NOMO-1 (cell line): ENCODE measurements at regions not wholly inside any gene's neighbourhood (a gene's known extent, or its start where the extent isn't known, plus 50 kb on each side); places are given as distances from the start of the nearest gene placed in this dataset.

Experiments used
- DNase-seq, 2 experiments: peaks; one replicate each; lab custom pipeline; 2025; ENCODE audit not compliant: unreplicated experiment in 2 of 2; lab: John Stamatoyannopoulos, UW

DNA sequence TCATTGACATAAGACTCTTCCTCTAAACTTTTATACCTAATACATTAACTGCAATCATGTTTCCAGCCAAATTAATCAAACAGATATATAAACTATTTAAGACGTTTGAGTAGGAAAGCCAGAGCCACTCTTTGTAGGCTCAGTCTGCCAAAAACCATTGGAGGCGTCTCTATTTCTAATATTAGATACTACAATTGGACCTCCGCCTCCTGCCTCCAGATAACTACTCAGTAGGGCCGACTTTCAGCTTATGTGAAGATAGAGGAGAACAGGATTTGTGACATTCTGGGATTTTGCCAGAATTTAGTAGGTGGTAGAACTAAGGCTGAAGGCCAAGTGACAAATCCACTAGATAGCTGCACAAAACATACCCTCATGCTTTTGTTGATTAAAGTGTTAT is 463.0 kb downstream of the CETN3 start:
- DNase-seq, result no peak

DNA sequence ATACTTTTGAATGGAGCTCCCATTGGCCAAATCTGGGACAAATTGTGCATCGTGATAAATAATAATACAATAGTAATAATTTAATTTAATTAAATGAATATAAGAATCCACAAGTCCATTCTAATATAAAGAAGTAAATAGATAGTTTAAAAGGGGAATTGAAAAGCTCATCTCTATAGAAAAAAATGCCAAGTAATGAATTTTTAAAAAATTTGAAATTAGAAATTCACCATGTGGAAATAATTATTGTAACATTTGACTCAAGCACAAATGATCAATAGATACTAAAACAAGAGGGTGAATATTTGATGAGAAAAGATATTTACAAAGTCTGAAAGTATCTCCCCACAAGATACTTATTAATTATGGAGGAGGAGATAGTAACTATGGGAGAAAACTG is 467.4 kb downstream of the CETN3 start:
- DNase-seq, result no peak

DNA sequence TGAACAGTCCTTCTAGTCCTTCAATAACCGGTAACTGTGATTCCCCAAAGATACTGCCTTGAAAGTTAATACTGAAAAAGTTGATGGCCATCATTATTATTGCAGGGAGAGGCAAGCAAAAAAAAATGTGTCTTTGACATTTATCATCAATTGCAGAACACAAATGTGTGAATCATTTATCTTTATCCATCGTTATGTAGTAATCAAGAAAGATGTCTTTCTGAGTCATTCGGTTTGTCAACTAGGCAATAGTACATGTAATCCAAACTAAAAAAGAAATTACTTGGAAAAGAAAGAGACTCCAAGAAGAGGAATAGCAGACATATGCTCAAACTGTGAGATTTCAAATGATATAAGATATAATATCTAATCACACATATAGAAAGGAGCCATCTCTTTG is 473.0 kb downstream of the CETN3 start:
- no peak for DNase-seq

DNA sequence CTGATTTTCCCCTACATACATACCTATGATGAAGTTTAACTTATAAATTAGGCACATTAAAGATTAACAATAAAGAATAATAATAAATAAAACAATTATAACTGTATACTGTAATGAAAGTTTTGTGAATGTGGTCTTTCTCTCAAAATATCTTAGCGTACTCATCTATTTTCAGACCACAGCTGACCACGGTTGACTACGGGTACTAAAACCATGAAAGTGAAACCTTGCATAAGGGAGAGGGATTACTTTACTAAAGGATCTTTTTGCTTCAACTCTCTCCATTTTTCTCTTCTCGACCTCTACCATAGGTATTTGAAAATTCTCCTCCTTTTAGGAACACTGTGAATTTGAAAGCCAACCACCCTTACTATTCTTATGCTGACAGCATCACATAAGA is 475.5 kb downstream of the CETN3 start:
- DNase-seq, result no peak

DNA sequence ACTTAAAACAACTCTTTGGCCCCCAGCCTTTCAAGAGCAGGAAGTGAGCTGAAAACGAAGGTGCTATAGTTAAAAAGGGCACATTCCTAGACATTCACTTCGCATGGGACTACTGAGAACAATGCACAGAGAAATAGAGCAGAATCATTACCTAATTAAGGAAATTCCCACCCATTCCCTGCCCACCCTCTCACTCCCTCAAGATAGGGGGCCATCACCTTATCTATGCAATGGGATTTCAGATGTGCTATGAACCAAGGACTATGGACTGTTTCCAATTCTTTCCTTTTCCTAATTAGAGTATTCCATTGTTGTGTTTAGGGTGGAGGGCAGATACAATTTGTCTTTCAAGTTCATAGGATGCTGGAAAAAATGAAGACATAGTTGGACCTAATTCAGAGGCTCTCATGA is 476.8 kb downstream of the CETN3 start:
- no peak for DNase-seq

DNA sequence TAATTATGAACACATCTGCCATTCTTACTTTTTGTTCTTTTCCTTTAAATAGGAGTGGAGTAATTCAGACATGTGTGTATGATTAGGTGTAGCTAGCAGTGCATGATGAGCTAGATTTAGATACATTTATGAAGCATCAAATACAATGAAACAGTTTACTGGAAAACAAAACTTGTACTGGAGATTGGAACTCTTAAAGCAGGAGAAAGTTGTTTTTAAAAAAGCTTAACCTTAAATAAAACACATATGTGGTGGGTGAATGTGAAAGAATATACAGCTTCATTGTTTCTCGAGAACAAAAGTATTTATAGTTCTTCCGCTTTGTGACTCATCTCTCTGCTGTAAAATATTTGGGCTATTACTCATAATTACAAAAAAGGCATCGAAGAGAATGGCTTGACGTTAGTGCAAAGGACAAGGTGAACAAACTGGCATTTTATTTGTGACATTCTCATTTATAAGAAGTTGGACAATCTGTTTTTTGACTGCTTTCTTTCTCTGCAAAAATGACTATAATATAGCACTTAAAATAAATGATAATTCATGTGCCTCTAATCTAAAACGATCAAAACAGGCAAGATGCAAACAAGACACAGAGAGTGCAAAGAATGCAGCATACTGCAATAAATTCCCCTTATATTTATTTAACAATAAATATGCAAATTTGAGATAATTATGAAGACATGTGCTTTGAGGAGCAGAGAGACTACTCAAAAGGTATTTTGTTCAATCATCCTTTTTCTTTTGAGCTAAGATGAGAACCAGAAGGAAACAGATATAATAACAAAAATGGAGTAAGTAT is 478.8 kb downstream of the CETN3 start:
- peak; percentile 33 to 36 for DNase-seq

DNA sequence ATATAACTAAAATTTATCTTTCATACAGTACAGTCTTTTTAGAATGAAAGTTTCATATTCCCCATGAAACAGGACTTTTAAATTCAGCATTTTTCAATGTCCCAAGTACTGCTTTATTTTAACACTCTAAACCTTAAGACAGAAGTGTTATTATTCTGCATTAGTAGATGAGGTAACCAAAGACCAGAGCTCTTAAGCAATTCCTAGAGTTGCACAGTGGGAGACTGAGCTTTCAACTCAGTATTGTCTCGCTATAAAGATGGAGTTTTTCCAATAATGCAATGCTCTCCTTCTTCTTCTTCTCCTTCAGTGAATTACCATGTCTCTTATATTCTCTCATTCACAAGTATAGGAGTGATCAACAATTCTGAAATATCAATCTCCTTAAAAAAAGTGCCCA is 479.7 kb downstream of the CETN3 start:
- no peak for DNase-seq

DNA sequence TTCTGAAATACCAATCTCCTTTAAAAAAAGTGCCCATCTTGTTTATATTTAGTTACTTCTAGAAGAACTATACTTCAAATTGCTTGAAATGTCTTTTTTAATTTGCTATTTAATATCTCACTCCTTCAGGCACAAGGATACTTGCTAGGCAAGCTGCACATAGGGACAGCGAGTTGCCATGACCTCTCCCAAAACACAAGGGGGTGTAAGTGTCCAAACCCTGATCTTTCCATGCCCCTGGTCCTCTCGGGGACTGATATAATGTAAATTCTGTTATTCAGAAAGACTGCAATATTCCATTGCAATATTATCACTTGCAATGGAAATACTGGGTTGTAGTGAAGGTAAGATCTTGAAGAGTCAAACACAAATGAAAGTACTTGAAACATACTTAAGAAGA is 480.4 kb downstream of the CETN3 start:
- DNase-seq, result no peak

DNA sequence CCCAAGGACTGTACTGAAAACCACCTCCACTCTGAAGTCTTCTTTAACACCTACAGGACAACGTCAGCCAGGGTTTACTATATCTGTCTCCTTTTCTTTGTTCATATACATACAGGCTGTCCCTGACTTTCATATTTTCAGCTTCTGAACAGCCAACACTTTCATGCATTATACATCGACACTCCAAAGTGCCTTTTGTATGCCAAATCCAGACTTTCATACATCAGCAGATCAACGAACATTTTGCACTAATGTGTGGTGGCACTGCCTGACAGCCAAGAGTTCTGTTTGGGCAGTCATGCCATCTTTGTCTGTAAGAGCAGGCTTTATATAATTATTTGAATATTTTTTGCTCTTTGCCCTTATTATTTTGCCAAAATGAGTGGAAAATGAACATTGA is 487.4 kb downstream of the CETN3 start:
- DNase-seq, result no peak

DNA sequence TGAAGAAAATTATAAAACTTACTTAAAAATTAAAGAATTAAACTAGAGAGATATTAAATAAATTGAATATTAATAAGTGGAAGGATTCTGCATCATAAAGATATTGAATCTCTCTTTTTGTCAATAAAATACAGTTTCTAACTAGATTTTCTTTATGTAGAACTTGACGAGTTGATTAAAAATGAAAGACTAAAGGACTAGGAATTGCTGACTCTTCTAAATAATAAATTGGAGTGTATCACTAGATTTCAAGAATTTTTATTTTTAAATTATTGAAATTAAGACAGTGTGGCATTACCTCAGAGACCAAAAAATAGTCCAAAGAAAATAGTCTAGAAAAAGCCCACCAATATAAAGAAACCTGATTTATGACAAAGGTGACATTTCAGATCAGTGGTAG is 492.4 kb downstream of the CETN3 start:
- DNase-seq, result no peak

DNA sequence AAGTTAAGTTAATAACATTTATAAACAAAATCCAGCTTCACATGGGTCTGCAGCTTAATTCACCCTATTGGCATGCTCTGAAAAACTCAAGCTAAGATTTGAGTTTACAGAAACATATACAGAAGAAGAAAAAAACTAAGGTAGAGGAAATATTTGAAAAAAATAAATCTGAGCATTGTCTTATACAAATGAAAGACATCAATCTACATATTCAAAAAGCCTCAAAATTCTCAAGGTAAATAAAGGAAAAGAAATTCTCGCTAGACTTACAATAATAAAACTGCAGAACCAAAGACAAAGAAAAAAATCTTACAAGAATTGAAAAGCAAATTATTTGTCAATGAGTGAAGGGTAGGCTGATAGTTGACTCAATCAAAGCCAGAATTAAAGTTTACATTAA is 493.4 kb downstream of the CETN3 start:
- DNase-seq, result no peak

DNA sequence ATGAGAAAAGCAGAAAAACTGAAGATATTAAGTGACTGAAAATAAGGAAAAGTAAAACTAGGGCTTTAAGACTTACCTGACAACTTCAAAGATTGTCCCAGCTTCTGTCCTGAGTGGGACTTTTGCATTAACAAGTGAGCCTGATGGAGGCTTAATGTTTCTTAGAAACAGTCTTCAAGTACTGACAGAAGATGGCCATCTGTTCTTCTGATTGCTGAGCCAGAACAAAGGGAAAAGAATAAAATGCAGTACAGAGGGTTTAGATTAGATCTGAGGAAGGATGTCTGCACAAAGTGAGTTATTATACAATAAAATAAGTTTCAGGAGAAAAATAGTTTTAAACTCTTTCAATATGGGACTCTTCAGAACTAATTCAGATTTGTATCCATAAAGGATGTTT is 500.7 kb downstream of the CETN3 start:
- no peak for DNase-seq

DNA sequence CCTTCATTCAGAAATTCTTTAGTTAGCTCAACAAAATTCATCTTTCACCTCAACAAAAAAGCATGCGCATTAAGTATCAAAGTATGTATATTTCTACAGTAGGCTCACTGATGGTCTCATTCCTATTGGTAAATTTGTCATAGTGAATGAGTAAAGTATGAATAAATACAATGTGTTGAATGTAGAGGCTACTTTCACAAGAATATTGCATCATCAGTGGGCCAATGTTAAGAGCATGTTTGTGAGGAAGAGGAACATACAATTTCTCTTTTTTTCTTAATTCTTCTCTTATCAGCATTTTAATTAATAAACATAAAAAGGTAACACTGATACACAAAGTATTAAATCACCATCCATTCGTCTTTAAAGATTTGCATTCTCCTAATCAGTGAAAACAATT is 505.1 kb downstream of the CETN3 start:
- DNase-seq, result no peak

DNA sequence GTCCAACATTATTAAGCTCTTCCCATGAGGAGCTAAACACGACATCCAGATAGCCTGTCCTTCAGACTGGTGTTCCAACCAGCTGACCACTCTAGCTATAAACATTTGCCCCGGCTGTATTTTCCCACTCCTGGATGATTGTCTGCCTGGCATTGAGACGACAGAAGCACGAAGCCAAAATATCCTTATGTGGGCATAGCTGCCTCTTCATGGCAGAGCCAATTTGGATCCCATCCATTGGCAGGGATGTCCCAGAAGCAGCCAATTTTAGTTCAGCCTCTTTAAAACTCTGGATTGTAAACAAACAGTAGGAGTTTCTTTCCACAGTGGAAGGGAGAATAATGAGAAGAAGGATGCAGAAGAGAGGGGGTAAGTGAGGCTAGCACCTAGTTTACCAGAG is 507.6 kb downstream of the CETN3 start:
- DNase-seq, result no peak

DNA sequence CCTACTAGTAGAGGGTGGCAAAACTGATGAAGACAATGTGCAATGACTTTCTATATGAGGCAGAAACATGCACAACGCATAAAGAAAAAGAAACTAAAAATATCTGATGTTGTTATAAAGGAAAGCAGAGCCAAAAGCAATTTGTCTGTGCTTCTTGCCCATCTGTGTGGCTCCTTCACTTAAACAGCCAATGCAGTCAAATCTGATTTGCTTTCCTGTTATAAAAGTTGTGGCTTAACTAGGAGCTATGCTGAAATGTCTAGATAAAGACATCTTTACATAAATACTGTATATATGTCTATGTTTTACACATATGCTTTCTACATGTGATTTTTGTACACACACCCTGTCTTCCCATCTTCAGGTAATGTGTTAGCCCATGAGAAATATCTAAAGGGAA is 508.2 kb downstream of the CETN3 start:
- no peak for DNase-seq

DNA sequence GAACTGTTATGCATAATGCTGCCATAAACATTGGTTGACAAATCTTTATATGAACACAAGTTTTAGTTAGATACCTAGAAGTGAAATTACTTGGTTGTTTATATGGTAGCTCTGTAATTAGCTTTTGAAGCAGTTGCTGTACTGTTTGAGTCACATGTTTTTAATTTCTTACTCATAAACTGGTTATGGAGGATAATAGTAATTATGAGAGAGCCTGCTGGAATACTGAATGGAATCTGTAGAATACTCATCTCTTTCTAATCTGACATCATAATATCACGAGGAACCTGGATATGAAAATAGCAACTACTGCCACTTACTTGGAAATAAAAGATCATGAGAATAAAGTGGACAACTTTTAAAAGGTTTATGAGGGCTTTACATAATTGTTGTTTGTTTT is 509.2 kb downstream of the CETN3 start:
- no peak for DNase-seq

DNA sequence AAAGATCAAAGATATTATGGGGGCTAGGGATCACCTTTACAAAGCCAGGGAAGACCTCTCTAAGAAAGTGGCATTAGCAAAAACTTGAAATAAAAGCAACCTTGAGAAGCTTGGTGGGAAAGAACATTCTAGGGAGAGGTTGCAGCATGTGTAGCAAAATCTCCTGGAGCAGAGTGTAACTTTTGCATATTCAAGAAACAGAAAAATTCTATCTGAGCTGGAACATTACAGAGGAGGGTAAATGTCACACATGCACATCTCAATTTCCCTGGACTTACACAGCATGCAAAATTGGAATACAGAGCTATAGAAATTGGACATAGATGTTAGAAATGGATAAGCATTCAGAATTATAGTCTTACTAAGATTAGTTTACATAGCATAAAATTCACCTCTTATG is 510.0 kb downstream of the CETN3 start:
- no peak for DNase-seq

DNA sequence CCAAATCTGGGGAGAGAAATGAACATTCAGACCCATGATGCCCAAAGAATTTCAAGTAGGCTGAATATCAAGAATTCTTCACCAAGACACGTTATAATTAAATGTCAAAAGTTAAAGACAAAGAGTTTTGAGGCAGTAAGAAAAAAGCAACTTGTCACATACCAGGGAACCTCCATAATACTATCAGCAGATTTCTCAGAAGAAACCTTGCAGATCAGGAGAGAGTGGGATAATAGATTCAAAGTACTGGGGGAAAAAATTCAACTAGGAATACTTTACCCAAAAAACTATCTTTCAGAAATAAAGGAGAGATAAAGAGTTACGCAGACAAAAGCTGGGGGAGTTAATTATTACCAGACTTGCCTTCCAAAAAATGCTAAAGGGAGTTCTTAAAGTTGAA is 516.0 kb downstream of the CETN3 start:
- no peak for DNase-seq

DNA sequence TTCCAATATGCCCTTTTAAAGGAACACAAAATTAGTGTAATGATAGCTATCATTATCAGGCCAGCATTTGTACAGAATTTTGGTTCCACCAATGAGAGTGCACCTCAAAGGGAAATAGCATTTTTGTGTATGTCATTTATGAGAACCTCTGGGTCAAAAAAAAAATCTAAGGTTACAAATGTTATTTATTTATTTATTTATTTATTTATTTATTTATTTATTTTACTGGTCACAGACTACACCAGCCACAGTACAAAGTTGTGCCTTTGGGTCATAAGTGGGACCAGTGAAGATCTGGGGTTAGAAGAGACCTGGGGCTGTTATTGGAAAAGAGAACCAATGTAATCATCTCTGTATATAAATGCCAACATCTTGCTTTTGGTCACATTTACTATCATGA is 523.9 kb downstream of the CETN3 start:
- DNase-seq, result no peak

DNA sequence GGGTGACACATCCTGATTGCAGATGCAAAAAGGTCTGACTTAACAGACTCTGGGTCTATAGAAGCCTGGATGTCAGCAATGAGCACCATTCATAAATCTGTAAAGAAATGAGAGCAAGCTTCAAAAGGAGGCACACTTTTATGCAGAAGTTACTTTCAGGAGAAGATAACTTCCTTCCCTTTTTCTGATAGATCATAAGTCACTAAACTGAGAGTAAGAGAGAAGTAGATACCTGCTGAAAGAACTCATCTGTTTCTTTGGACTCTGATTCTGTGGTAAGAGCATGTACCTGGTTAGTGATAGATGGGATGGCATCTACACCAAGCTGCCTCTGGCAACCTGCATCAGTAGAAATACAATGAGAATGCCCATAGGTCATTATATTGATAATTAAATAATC is 525.6 kb downstream of the CETN3 start:
- DNase-seq, result peak in 1 of 2 experiments; percentile 32

DNA sequence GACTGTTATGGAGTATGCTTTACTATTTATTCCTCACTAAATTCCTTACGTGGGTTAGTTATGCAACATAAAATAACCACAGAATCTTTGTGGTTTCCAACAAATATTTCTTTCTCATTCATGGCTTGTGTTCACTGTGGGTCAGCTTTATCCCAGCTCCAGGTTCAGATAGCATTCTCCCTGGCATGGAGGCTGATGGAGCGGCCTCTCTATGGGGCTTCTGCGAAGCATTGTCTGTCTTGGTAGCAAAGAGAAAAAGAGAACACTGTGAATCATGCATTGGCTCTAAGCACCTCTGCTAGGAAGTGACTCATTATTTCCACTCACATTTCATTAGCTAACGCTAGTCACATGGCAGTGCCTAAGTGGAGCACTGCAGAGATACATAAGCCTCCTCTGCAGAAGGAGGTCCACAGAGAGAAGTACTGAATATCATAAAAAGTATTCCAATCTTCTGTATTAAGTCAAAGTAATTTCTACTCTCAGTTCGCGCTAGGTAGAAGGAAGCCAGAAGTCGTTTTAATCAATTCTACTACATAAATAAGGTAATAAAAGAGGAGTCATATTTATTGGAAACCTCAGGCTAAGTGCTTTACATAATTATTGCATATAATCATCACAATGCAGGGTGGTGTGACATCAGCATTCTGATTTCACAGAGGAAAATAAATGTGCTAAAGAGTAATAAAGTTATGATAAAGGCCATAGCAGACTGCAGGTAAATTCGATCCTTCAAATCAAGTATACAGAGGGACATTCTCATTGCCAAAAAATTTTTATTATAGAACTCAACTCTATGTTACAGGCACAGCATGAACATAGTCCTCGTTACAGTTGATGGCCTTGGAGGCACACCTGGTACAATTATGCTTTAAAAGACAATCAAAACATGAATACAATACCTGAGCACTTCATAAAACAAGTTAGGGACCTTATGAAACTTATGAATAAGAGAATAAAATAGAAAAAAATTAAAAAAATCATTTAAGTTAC is 531.1 kb downstream of the CETN3 start:
- peak in 1 of 2 experiments; percentile 30 for DNase-seq

DNA sequence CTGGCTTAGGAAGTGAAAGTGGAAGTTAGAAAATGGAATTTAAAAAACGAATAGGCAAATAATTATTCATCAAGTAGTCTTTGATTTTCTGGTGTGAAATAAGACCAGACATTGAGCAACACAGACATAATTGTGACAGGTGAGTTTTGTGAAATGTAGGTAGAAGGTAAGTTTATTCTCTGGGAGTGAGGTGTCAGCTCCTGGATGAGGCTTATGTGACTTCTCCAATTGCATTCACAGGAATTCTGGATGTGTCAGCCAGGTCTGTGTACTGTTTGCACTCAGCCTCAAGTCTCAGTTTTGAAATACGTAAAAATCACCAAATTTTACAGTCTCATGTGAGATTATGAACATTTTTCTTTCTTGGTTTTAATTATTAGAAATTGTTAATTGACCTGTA is 537.6 kb downstream of the CETN3 start:
- DNase-seq, result no peak
